Trophoblast cell (in vitro differentiated cells and primary cell): ENCODE measurements at regions not wholly inside any gene's neighbourhood (a gene's known extent, or its start where the extent isn't known, plus 50 kb on each side); places are given as distances from the start of the nearest gene placed in this dataset.

Source experiments
- DNase-seq, 2 donors: peaks; one replicate each; pipeline ENCODE4 v3.0.0-alpha.2; 2016
- H2AFZ ChIP-seq: 2 replicates; pipeline ENCODE4 v1.6.1; 2013; ENCODE audit warnings: low read length, moderate library complexity, mild to moderate bottlenecking; ENCODE audit not compliant: insufficient read depth, poor library complexity
- H2AK5ac ChIP-seq: 2 replicates; pipeline ENCODE4 v1.6.1; 2013; ENCODE audit warnings: mild to moderate bottlenecking, low read length
- H2BK120ac ChIP-seq: 2 replicates; pipeline ENCODE4 v1.6.1; 2013; ENCODE audit warnings: low read length, mild to moderate bottlenecking, moderate library complexity; ENCODE audit not compliant: insufficient read depth, poor library complexity
- H2BK12ac ChIP-seq: 2 replicates; pipeline ENCODE4 v1.6.1; 2013; ENCODE audit warnings: mild to moderate bottlenecking, low read length, moderate library complexity
- H2BK5ac ChIP-seq: 2 replicates; pipeline ENCODE4 v1.6.1; 2013; ENCODE audit warnings: low read length, low read depth, moderate library complexity, mild to moderate bottlenecking; ENCODE audit not compliant: poor library complexity
- H3K14ac ChIP-seq: 2 replicates; pipeline ENCODE4 v1.6.1; 2013; ENCODE audit warnings: mild to moderate bottlenecking, low read length
- H3K18ac ChIP-seq: 2 replicates; pipeline ENCODE4 v1.6.1; 2013; ENCODE audit warnings: mild to moderate bottlenecking, low read length
- H3K23ac ChIP-seq: 2 replicates; pipeline ENCODE4 v1.6.1; 2013; ENCODE audit warnings: low read length
- H3K27ac ChIP-seq: 2 replicates; pipeline ENCODE4 v1.5.1; 2013; ENCODE audit warnings: low read depth, mild to moderate bottlenecking, inconsistent platforms, low read length, moderate library complexity
- H3K27me3 ChIP-seq: 2 replicates; pipeline ENCODE4 v1.6.1; 2013; ENCODE audit warnings: inconsistent platforms, mild to moderate bottlenecking, low read length, moderate library complexity; ENCODE audit not compliant: insufficient read depth
- H3K36me3 ChIP-seq, 2 experiments: 1 replicate in 1 of 2; 2 replicates in 1 of 2; pipeline ENCODE4 v1.6.1; 2013; ENCODE audit warnings: low read length in 2 of 2, mild to moderate bottlenecking in 2 of 2, moderate library complexity in 1 of 2; ENCODE audit not compliant: insufficient read depth in 2 of 2, control insufficient read depth in 1 of 2
- H3K4ac ChIP-seq: 2 replicates; pipeline ENCODE4 v1.6.1; 2013; ENCODE audit warnings: low read depth, mild to moderate bottlenecking, low read length, moderate library complexity
- H3K4me1 ChIP-seq, 2 experiments: 1 replicate in 1 of 2; 2 replicates in 1 of 2; pipeline ENCODE4 v1.6.1; 2013; ENCODE audit warnings: low read length in 2 of 2, mild to moderate bottlenecking in 2 of 2, moderate library complexity in 1 of 2; ENCODE audit not compliant: insufficient read depth in 2 of 2, control insufficient read depth in 1 of 2
- H3K4me2 ChIP-seq: 2 replicates; pipeline ENCODE4 v1.6.1; 2013; ENCODE audit warnings: inconsistent platforms, mild to moderate bottlenecking, low read length, moderate library complexity
- H3K4me3 ChIP-seq: 2 replicates; pipeline ENCODE4 v1.5.1; 2013; ENCODE audit warnings: mild to moderate bottlenecking, low read depth, low read length, inconsistent platforms
- H3K79me1 ChIP-seq: one replicate; pipeline ENCODE4 v1.6.1; 2013; ENCODE audit warnings: low read length
- H3K79me2 ChIP-seq: 2 replicates; pipeline ENCODE4 v1.6.1; 2013; ENCODE audit warnings: low read length, mild to moderate bottlenecking; ENCODE audit not compliant: control insufficient read depth, insufficient read depth, poor library complexity
- H3K9ac ChIP-seq: 2 replicates; pipeline ENCODE4 v1.6.1; 2013; ENCODE audit warnings: mild to moderate bottlenecking, low read length
- H3K9me3 ChIP-seq: 2 replicates; pipeline ENCODE4 v1.6.1; 2013; ENCODE audit warnings: low read depth, mild to moderate bottlenecking, control low read depth, inconsistent platforms, low read length; ENCODE audit not compliant: insufficient read depth
- H4K12ac ChIP-seq: 2 replicates; pipeline ENCODE4 v1.6.1; 2013; ENCODE audit warnings: low read depth, mild to moderate bottlenecking, low read length, moderate library complexity
- H4K8ac ChIP-seq: 2 replicates; pipeline ENCODE4 v1.6.1; 2013; ENCODE audit warnings: low read depth, mild to moderate bottlenecking, low read length, moderate library complexity
- H4K91ac ChIP-seq: one replicate; pipeline ENCODE4 v1.6.1; 2013; ENCODE audit warnings: low read depth, mild to moderate bottlenecking, low read length, moderate library complexity
- WGBS: extraction: QIAGEN DNeasy Blood & Tissue Kit; methylation state at CpG from one replicate; pipeline ENCODE4 v1.1.7; 2013; ENCODE audit warnings: missing lambda C conversion rate; ENCODE audit not compliant: insufficient read length, insufficient coverage; ENCODE audit errors: extremely low coverage; 5-methylcytosine and 5-hydroxymethylcytosine counted together

GRCh38 chr10:52517012-52517411 lies 202.9 kb downstream of the DKK1 start:
- no CpG with 5 or more reads among the region's 2 CpGs for WGBS
- no peak overlapping the region for H2AFZ ChIP-seq

GRCh38 chr10:52523696-52524095 lies 209.6 kb downstream of the DKK1 start:
- DNase-seq: no peak
- Histone ChIP-seq H2BK12ac (no peak overlapping the region), H3K4ac (no peak overlapping the region), H2AFZ (no peak overlapping the region), H3K18ac (no peak overlapping the region), H2BK120ac (no peak overlapping the region), H3K27ac (no peak overlapping the region), H3K27me3 (no peaks in the 10 kb centered on the region), H3K9ac (no peak overlapping the region), H3K79me2 (no peaks in the 10 kb centered on the region), H3K9me3 (no peaks in the 10 kb centered on the region), H3K36me3 (no peaks in the 10 kb centered on the region), H3K14ac (no peak overlapping the region), H3K4me1 (no peaks in the 10 kb centered on the region), H4K12ac (no peak overlapping the region), H4K8ac (no peak overlapping the region), H3K23ac (no peak overlapping the region), H2AK5ac (no peak overlapping the region), H4K91ac (no peak overlapping the region), H3K4me2 (no peak overlapping the region), H3K4me3 (no peak overlapping the region), H2BK5ac (no peak overlapping the region), H3K79me1 (no peaks in the 10 kb centered on the region)

More at GRCh38 chr10:52517012-52517411, 202.9 kb downstream of the DKK1 start:
- H2BK5ac ChIP-seq: no peak overlapping the region
- H3K79me2 ChIP-seq: no peaks in the 10 kb centered on the region
- no peak overlapping the region for H3K18ac ChIP-seq
- H3K27ac ChIP-seq: peak overlapping the region; percentile 61
- H3K23ac ChIP-seq: no peak overlapping the region
- no peak overlapping the region for H4K12ac ChIP-seq
- no peak overlapping the region for H3K14ac ChIP-seq
- H2AK5ac ChIP-seq: no peak overlapping the region
- no peaks in the 10 kb centered on the region for H3K9me3 ChIP-seq
- H3K4ac ChIP-seq: no peak overlapping the region
- H3K4me2 ChIP-seq: no peak overlapping the region
- H4K91ac ChIP-seq: no peak overlapping the region
- no peak overlapping the region for H3K9ac ChIP-seq
- H3K4me3 ChIP-seq: no peak overlapping the region
- H3K4me1 ChIP-seq: no peaks in the 10 kb centered on the region
- DNase-seq: no peak
- H3K79me1 ChIP-seq: peaks cover 1% of the 10 kb centered on the region
- no peaks in the 10 kb centered on the region for H3K27me3 ChIP-seq
- H3K36me3 ChIP-seq: no peaks in the 10 kb centered on the region
- no peak overlapping the region for H4K8ac ChIP-seq
- no peak overlapping the region for H2BK12ac ChIP-seq
- H2BK120ac ChIP-seq: no peak overlapping the region

GRCh38 chr10:52525761-52526160 lies 211.7 kb downstream of the DKK1 start:
- no peak overlapping the region for H4K8ac ChIP-seq
- no CpG with 5 or more reads among the region's 2 CpGs for WGBS

GRCh38 chr10:52526251-52526823 lies 212.3 kb downstream of the DKK1 start:
- H3K36me3 ChIP-seq: no peaks in the 10 kb centered on the region
- no peak overlapping the region for H3K23ac ChIP-seq
- no peak for DNase-seq
- WGBS: no CpG with 5 or more reads among the region's 1 CpG
- no peak overlapping the region for H3K4me3 ChIP-seq
- H4K91ac ChIP-seq: no peak overlapping the region
- no peak overlapping the region for H3K14ac ChIP-seq
- no peak overlapping the region for H2AK5ac ChIP-seq
- H3K27me3 ChIP-seq: no peaks in the 10 kb centered on the region
- H3K9ac ChIP-seq: no peak overlapping the region
- no peak overlapping the region for H4K8ac ChIP-seq
- H3K27ac ChIP-seq: no peak overlapping the region
- H3K4me1 ChIP-seq: no peaks in the 10 kb centered on the region
- no peak overlapping the region for H3K4me2 ChIP-seq
- no peak overlapping the region for H2AFZ ChIP-seq
- H2BK12ac ChIP-seq: no peak overlapping the region
- no peaks in the 10 kb centered on the region for H3K9me3 ChIP-seq
- no peak overlapping the region for H2BK120ac ChIP-seq
- no peaks in the 10 kb centered on the region for H3K79me1 ChIP-seq
- no peak overlapping the region for H4K12ac ChIP-seq
- H2BK5ac ChIP-seq: no peak overlapping the region
- no peak overlapping the region for H3K18ac ChIP-seq
- H3K4ac ChIP-seq: no peak overlapping the region
- H3K79me2 ChIP-seq: no peaks in the 10 kb centered on the region

More at GRCh38 chr10:52525761-52526160, 211.7 kb downstream of the DKK1 start:
- H3K4me1 ChIP-seq: no peaks in the 10 kb centered on the region
- DNase-seq: no peak
- no peak overlapping the region for H3K23ac ChIP-seq
- no peak overlapping the region for H3K4me3 ChIP-seq
- no peaks in the 10 kb centered on the region for H3K36me3 ChIP-seq
- no peak overlapping the region for H2BK12ac ChIP-seq
- H3K4me2 ChIP-seq: no peak overlapping the region
- H3K9ac ChIP-seq: no peak overlapping the region
- no peak overlapping the region for H2AK5ac ChIP-seq
- H3K18ac ChIP-seq: no peak overlapping the region
- H3K4ac ChIP-seq: no peak overlapping the region
- H3K9me3 ChIP-seq: no peaks in the 10 kb centered on the region
- H3K27ac ChIP-seq: no peak overlapping the region
- no peak overlapping the region for H3K14ac ChIP-seq
- H2BK120ac ChIP-seq: no peak overlapping the region
- H2BK5ac ChIP-seq: no peak overlapping the region
- H3K27me3 ChIP-seq: no peaks in the 10 kb centered on the region
- no peaks in the 10 kb centered on the region for H3K79me2 ChIP-seq
- H4K12ac ChIP-seq: no peak overlapping the region
- no peaks in the 10 kb centered on the region for H3K79me1 ChIP-seq
- no peak overlapping the region for H4K91ac ChIP-seq
- no peak overlapping the region for H2AFZ ChIP-seq
